Mesendoderm (in vitro differentiated cells): ENCODE measurements at regions not wholly inside any gene's neighbourhood (a gene's known extent, or its start where the extent isn't known, plus 50 kb on each side); places are given as distances from the start of the nearest gene placed in this dataset.

ENCODE experiments used
- DNase-seq: peaks from one replicate; pipeline ENCODE4 v3.0.0; 2013
- H2AK5ac ChIP-seq: 2 replicates; pipeline ENCODE4 v1.6.1; 2013; ENCODE audit warnings: low read length, inconsistent platforms
- H2BK120ac ChIP-seq: 2 replicates; pipeline ENCODE4 v1.6.1; 2013; ENCODE audit warnings: low read depth, mild to moderate bottlenecking, low read length, moderate library complexity, mixed read lengths
- H2BK15ac ChIP-seq: replicated peaks from 2 replicates; pipeline ENCODE4 v1.6.1; 2013; ENCODE audit warnings: low read depth, mild to moderate bottlenecking, moderate library complexity
- H2BK5ac ChIP-seq: 2 replicates; pipeline ENCODE4 v1.6.1; 2013; ENCODE audit warnings: low read length, inconsistent platforms
- H3K18ac ChIP-seq: 2 replicates; pipeline ENCODE4 v1.6.1; 2013; ENCODE audit warnings: mild to moderate bottlenecking, low read length, mixed read lengths
- H3K23ac ChIP-seq: one replicate; pipeline ENCODE4 v1.6.1; 2013; ENCODE audit warnings: low read length
- H3K27ac ChIP-seq: 2 replicates; pipeline ENCODE4 v1.5.1; 2013; ENCODE audit warnings: low read depth, mild to moderate bottlenecking, inconsistent platforms, low read length, moderate library complexity
- H3K27me3 ChIP-seq: 2 replicates; pipeline ENCODE4 v1.6.1; 2013; ENCODE audit warnings: low read length, control low read depth, mild to moderate bottlenecking, inconsistent platforms; ENCODE audit not compliant: insufficient read depth, poor library complexity
- H3K36me3 ChIP-seq: 2 replicates; pipeline ENCODE4 v1.6.1; 2013; ENCODE audit warnings: low read length, inconsistent platforms; ENCODE audit not compliant: control insufficient read depth, insufficient read depth
- H3K4ac ChIP-seq: one replicate; pipeline ENCODE4 v1.6.1; 2013; ENCODE audit warnings: low read depth, mild to moderate bottlenecking, low read length, moderate library complexity
- H3K4me1 ChIP-seq: 2 replicates; pipeline ENCODE4 v1.6.1; 2013; ENCODE audit warnings: low read depth, low read length, inconsistent platforms; ENCODE audit not compliant: control insufficient read depth
- H3K4me2 ChIP-seq: 2 replicates; pipeline ENCODE4 v1.6.1; 2013; ENCODE audit warnings: low read length
- H3K4me3 ChIP-seq: 2 replicates; pipeline ENCODE4 v1.5.1; 2013; ENCODE audit warnings: mild to moderate bottlenecking, low read length
- H3K56ac ChIP-seq: one replicate; pipeline ENCODE4 v1.6.1; 2013; ENCODE audit warnings: low read length
- H3K79me1 ChIP-seq: 2 replicates; pipeline ENCODE4 v1.6.1; 2013; ENCODE audit warnings: low read length, inconsistent platforms
- H3K79me2 ChIP-seq: 2 replicates; pipeline ENCODE4 v1.6.1; 2013; ENCODE audit warnings: mild to moderate bottlenecking, low read length; ENCODE audit not compliant: control insufficient read depth, insufficient read depth
- H3K9ac ChIP-seq: 2 replicates; pipeline ENCODE4 v1.6.1; 2013; ENCODE audit warnings: low read length, inconsistent platforms
- H4K5ac ChIP-seq: one replicate; pipeline ENCODE4 v1.6.1; 2013; ENCODE audit warnings: low read length
- H4K8ac ChIP-seq: one replicate; pipeline ENCODE4 v1.6.1; 2013; ENCODE audit warnings: low read depth, mild to moderate bottlenecking, control low read depth, low read length, moderate library complexity
- WGBS: extraction: QIAGEN DNeasy Blood & Tissue Kit; methylation state at CpG from one replicate; pipeline ENCODE4 v1.1.7; 2013; ENCODE audit warnings: low lambda C conversion rate, missing lambda C conversion rate; ENCODE audit not compliant: insufficient coverage; ENCODE audit errors: extremely low coverage; 5-methylcytosine and 5-hydroxymethylcytosine counted together

GRCh38 chr10:21290499-21291160 lies 234.9 kb downstream of the SKIDA1 start:
- Histone ChIP-seq H3K79me1 (no peaks in the 10 kb centered on the region), H3K27ac (peak overlapping the region; percentile 25), H3K56ac (peak overlapping the region; percentile 62), H3K79me2 (peaks cover 12% of the 10 kb centered on the region), H3K4ac (peak overlapping the region; percentile 20), H2BK5ac (peak overlapping the region; percentile 65), H3K27me3 (no peaks in the 10 kb centered on the region), H4K5ac (no peak overlapping the region), H2BK120ac (peak overlapping the region; percentile 82), H3K23ac (no peak overlapping the region), H3K4me2 (no peak overlapping the region), H3K4me3 (no peak overlapping the region), H4K8ac (no peak overlapping the region), H3K4me1 (peaks cover 9% of the 10 kb centered on the region), H2AK5ac (peak overlapping the region; percentile 32), H3K36me3 (no peaks in the 10 kb centered on the region), H2BK15ac (peak overlapping the region; percentile 59), H3K9ac (peak overlapping the region; percentile 39), H3K18ac (peak overlapping the region; percentile 86)
- no CpG with 5 or more reads among the region's 2 CpGs for WGBS
- DNase-seq, result no peak

- no peaks in the 10 kb centered on the region for H3K79me1 ChIP-seq
- WGBS, result no CpG with 5 or more reads among the region's 1 CpG
- H3K79me2 ChIP-seq, result peaks cover 12% of the 10 kb centered on the region
- no peak overlapping the region for H4K8ac ChIP-seq
- no peaks in the 10 kb centered on the region for H3K27me3 ChIP-seq
- no peak overlapping the region for H4K5ac ChIP-seq
- H3K23ac ChIP-seq, result no peak overlapping the region
- peak overlapping the region; percentile 70 for H3K4ac ChIP-seq
- no peaks in the 10 kb centered on the region for H3K36me3 ChIP-seq
- no peak overlapping the region for H3K4me3 ChIP-seq
- no peak overlapping the region for H3K4me2 ChIP-seq
- H3K4me1 ChIP-seq, result peaks cover 12% of the 10 kb centered on the region
- no peak overlapping the region for H3K27ac ChIP-seq
- H2BK5ac ChIP-seq, result no peak overlapping the region
- H2BK15ac ChIP-seq, result peak overlapping the region; percentile 59
- no peak overlapping the region for H3K56ac ChIP-seq
- no peak for DNase-seq
- peak overlapping the region; percentile 94 for H2BK120ac ChIP-seq
- no peak overlapping the region for H2AK5ac ChIP-seq
- H3K9ac ChIP-seq, result no peak overlapping the region
- H3K18ac ChIP-seq, result peak overlapping the region; percentile 70
Observed at GRCh38 chr10:21289961-21290360, 235.5 kb downstream of the SKIDA1 start.

- Histone ChIP-seq H3K4ac (peak overlapping the region; percentile 68), H2BK120ac (no peak overlapping the region), H3K79me1 (no peaks in the 10 kb centered on the region), H3K56ac (peak overlapping the region; percentile 40), H4K5ac (no peak overlapping the region), H4K8ac (peak overlapping the region; percentile 65), H3K27ac (no peak overlapping the region), H3K79me2 (peaks cover 12% of the 10 kb centered on the region), H3K9ac (peak overlapping the region; percentile 13), H3K36me3 (no peaks in the 10 kb centered on the region), H3K4me1 (peaks cover 9% of the 10 kb centered on the region), H3K23ac (no peak overlapping the region), H2BK15ac (no peak overlapping the region), H2BK5ac (no peak overlapping the region), H3K4me3 (no peak overlapping the region), H3K27me3 (no peaks in the 10 kb centered on the region), H3K18ac (peak overlapping the region; percentile 81), H2AK5ac (no peak overlapping the region), H3K4me2 (no peak overlapping the region)
- WGBS, result no CpG with 5 or more reads among the region's 3 CpGs
- no peak for DNase-seq
Observed at GRCh38 chr10:21289271-21289670, 236.2 kb downstream of the SKIDA1 start.

GRCh38 chr10:21285742-21286331 lies 239.6 kb downstream of the SKIDA1 start:
- H2AK5ac ChIP-seq, result peak overlapping the region; percentile 88
- H3K23ac ChIP-seq, result no peak overlapping the region
- H3K18ac ChIP-seq, result peak overlapping the region; percentile 15
- WGBS, result no CpG with 5 or more reads among the region's 4 CpGs
- H3K56ac ChIP-seq, result peak overlapping the region; percentile 82
- no peak overlapping the region for H4K5ac ChIP-seq
- no peak overlapping the region for H3K4ac ChIP-seq
- H2BK5ac ChIP-seq, result peak overlapping the region; percentile 95
- H3K27me3 ChIP-seq, result no peaks in the 10 kb centered on the region
- H3K9ac ChIP-seq, result no peak overlapping the region
- no peak overlapping the region for H3K4me2 ChIP-seq
- H3K4me1 ChIP-seq, result peaks cover 16% of the 10 kb centered on the region
- H3K79me2 ChIP-seq, result peaks cover 10% of the 10 kb centered on the region
- DNase-seq, result no peak
- H3K36me3 ChIP-seq, result no peaks in the 10 kb centered on the region
- peak overlapping the region; percentile 78 for H3K27ac ChIP-seq
- peak overlapping the region; percentile 62 for H2BK120ac ChIP-seq
- no peak overlapping the region for H2BK15ac ChIP-seq
- no peak overlapping the region for H3K4me3 ChIP-seq
- H4K8ac ChIP-seq, result no peak overlapping the region
- no peaks in the 10 kb centered on the region for H3K79me1 ChIP-seq

GRCh38 chr10:21285207-21285606 lies 240.3 kb downstream of the SKIDA1 start:
- peak; percentile 93 for DNase-seq
- Histone ChIP-seq H3K79me2 (peaks cover 7% of the 10 kb centered on the region), H2BK120ac (no peak overlapping the region), H2BK15ac (no peak overlapping the region), H3K9ac (no peak overlapping the region), H3K4me3 (no peak overlapping the region), H2AK5ac (no peak overlapping the region), H3K36me3 (no peaks in the 10 kb centered on the region), H3K79me1 (no peaks in the 10 kb centered on the region), H4K8ac (no peak overlapping the region), H3K4me1 (peaks cover 16% of the 10 kb centered on the region), H3K27ac (peak overlapping the region; percentile 91), H3K18ac (peak overlapping the region; percentile 99), H3K4me2 (no peak overlapping the region), H3K56ac (peak overlapping the region; percentile 82), H4K5ac (no peak overlapping the region), H3K23ac (no peak overlapping the region), H3K4ac (no peak overlapping the region), H2BK5ac (peak overlapping the region; percentile 95), H3K27me3 (no peaks in the 10 kb centered on the region)
- no CpG with 5 or more reads among the region's 4 CpGs for WGBS
